ENCODE measurements at regions not wholly inside any gene's neighbourhood (a gene's known extent, or its start where the extent isn't known, plus 50 kb on each side); places are given as distances from the start of the nearest gene placed in this dataset.
"Not testable (repeated sequence)": the region's sequence is repeated elsewhere in the genome, so short reads cannot be mapped to it uniquely, and the experiment has no call there.

DNA sequence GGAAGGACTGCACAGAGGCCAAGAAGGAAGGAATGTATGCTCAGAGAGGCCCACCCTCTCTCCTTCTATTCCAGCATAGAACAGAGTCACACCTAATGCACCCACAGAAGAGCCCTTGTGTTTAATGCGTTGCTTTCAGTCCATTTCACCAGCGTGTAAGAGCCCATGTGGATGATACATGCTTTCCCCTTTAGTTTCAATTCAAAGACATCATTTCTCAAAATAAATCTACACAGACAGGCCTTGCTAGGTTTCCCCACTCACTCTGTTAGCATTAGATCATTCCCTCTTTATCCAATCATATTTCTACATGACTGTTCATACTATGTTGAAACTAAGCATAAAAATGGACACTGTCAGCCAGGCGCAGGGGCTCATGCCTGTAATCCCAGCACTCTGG, 331.5 kb downstream of the CEP170 start:
- H3K27me3 ChIP-seq (ENCODE audit: control insufficient read depth, insufficient read depth, low read length) = not testable (repeated sequence)
- no CpG with 5 or more reads among the region's 3 CpGs for WGBS (ENCODE audit: insufficient coverage, low lambda C conversion rate)

DNA sequence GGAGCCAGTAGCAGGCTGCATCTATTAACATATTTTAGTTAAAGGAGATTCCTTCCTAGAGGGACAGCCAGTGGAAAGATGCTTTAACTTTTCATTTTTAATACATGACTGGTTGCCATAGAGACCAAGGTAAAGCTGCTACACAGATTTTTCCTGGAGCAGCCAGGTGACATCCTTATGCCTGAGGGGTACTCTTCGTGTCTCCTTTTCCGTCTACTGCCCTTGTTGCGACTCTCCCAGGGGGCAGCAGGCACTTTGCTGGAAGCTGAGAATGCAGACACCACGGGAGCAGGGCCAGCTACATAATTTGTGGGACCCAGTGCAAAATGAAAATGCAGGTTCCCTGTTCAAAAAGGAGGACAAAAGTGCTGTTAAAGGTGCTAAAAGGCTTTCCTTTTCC, 340.4 kb downstream of the CEP170 start:
- WGBS (ENCODE audit: insufficient coverage, low lambda C conversion rate) = no CpG with 5 or more reads among the region's 4 CpGs
- not testable (repeated sequence) for H3K4me1 ChIP-seq (ENCODE audit: control insufficient read depth, insufficient read depth, low read length); H3K27me3 ChIP-seq (ENCODE audit: control insufficient read depth, insufficient read depth, low read length); H3K27ac ChIP-seq (ENCODE audit: low read length); DNase-seq; H3K9me3 ChIP-seq (ENCODE audit: control insufficient read depth, low read depth, low read length); H3K36me3 ChIP-seq (ENCODE audit: control insufficient read depth, insufficient read depth, low read length); H3K4me3 ChIP-seq (ENCODE audit: low read length)

More for the DNA sequence above, 331.5 kb downstream of the CEP170 start:
- H3K27ac ChIP-seq (ENCODE audit: low read length); H3K9me3 ChIP-seq (ENCODE audit: control insufficient read depth, low read depth, low read length); DNase-seq; H3K4me3 ChIP-seq (ENCODE audit: low read length); H3K36me3 ChIP-seq (ENCODE audit: control insufficient read depth, insufficient read depth, low read length); H3K4me1 ChIP-seq (ENCODE audit: control insufficient read depth, insufficient read depth, low read length): not testable (repeated sequence)

DNA sequence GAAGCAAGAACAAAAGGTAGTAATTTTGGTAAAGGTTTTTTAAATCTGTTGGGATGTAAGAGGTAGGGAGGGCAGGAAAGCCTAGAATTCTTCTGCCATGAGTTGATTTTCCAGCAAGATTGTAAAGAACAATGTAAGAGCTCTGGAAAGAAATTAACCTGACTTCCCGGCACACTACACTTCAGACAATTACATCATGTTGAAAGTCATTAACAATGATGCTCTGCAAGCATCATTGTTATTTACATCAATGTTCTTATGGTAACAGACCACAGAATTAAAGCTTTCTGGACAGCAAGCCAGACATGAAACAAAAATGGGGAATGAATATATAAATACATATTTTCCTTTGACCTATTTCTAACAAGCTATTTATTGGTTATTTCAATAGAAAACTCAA, 342.2 kb downstream of the CEP170 start:
- H3K4me3 ChIP-seq (ENCODE audit: low read length); H3K4me1 ChIP-seq (ENCODE audit: control insufficient read depth, insufficient read depth, low read length); DNase-seq; H3K27me3 ChIP-seq (ENCODE audit: control insufficient read depth, insufficient read depth, low read length); H3K27ac ChIP-seq (ENCODE audit: low read length); H3K36me3 ChIP-seq (ENCODE audit: control insufficient read depth, insufficient read depth, low read length); H3K9me3 ChIP-seq (ENCODE audit: control insufficient read depth, low read depth, low read length): not testable (repeated sequence)
- WGBS (ENCODE audit: insufficient coverage, low lambda C conversion rate) = no CpG with 5 or more reads among the region's 1 CpG

DNA sequence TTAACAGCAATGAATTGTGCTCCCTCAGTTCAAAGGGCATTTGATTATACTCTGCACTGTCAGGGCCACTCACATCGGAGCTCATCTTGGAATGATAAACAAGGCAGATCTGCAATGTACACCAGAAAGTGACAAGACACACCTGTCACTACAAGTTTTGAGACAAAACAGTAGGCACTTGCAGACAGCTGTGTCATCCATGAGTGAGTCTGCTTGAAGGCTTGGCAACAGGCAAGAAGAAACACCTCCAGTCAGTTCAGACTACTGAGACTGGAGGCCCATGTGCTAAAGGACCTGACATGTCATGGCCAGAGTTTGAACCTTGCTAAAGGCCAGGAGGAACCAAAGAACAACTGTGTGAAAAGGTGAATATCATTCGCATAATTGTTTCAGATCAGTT, 354.5 kb downstream of the CEP170 start:
- H3K27me3 ChIP-seq (ENCODE audit: control insufficient read depth, insufficient read depth, low read length); H3K36me3 ChIP-seq (ENCODE audit: control insufficient read depth, insufficient read depth, low read length); H3K4me3 ChIP-seq (ENCODE audit: low read length); DNase-seq; H3K4me1 ChIP-seq (ENCODE audit: control insufficient read depth, insufficient read depth, low read length); H3K9me3 ChIP-seq (ENCODE audit: control insufficient read depth, low read depth, low read length); H3K27ac ChIP-seq (ENCODE audit: low read length): not testable (repeated sequence)
- WGBS (ENCODE audit: insufficient coverage, low lambda C conversion rate) = no CpG with 5 or more reads among the region's 2 CpGs

DNA sequence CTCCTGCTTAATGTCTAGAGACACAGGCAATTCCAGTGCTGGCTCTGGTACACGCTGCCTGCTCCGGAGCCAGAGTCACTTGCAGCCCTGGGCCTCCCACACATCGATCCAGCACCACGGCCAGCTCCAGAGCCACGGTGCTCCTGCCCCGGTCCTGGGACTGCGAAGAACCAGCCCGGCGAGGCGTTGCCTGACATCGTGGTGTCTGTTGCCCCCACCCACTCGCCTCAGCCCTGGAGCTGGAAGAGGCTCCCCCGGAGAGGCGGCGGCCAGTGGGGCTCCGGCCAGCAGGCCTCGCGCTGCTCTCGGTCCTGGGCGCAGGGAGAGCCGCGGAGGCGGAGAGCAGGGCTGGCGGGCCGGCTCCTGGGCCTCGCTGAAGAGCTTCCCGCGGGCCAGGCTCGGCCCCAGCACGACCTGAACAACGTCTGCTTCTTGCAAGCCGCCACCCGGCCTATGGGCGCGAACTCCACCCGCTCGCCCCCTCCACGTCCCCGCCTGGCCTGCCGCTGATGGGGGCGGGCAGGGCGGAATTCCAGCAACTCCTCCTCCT, 364.8 kb downstream of the CEP170 start:
- DNase-seq = no peak
- Histone ChIP-seq H3K27me3 (ENCODE audit: control insufficient read depth, insufficient read depth, low read length) (no peaks in the 10 kb centered on the region), H3K4me1 (ENCODE audit: control insufficient read depth, insufficient read depth, low read length) (no peaks in the 10 kb centered on the region), H3K4me3 (ENCODE audit: low read length) (no peak overlapping the region), H3K27ac (ENCODE audit: low read length) (no peak overlapping the region), H3K9me3 (ENCODE audit: control insufficient read depth, low read depth, low read length) (peaks cover 3% of the 10 kb centered on the region), H3K36me3 (ENCODE audit: control insufficient read depth, insufficient read depth, low read length) (no peaks in the 10 kb centered on the region)
- no CpG with 5 or more reads among the region's 42 CpGs for WGBS (ENCODE audit: insufficient coverage, low lambda C conversion rate)

DNA sequence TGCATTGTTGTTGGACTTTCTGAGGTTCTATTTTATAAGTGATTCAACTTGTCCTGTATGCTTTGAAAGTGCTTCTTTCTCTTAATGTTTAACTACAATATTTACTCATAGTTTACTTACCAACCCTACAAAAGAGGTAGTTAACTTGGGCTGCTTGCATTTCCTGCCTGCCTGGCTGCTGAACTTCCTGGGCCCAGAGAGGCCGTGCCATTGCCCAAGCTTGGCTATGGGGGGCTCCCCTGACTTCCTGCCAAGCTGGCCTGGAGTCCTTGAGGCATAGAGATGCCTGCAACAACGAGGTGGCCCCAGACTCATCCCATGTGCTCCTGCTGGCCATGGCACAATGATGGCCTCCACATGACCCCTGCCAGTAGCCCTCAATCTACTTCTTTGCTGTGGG, 361.6 kb upstream of the PLD5 start:
- Histone ChIP-seq H3K27ac (ENCODE audit: low read length) (no peak overlapping the region), H3K27me3 (ENCODE audit: control insufficient read depth, insufficient read depth, low read length) (no peaks in the 10 kb centered on the region), H3K36me3 (ENCODE audit: control insufficient read depth, insufficient read depth, low read length) (no peaks in the 10 kb centered on the region), H3K4me3 (ENCODE audit: low read length) (no peak overlapping the region), H3K9me3 (ENCODE audit: control insufficient read depth, low read depth, low read length) (peaks cover 3% of the 10 kb centered on the region), H3K4me1 (ENCODE audit: control insufficient read depth, insufficient read depth, low read length) (no peaks in the 10 kb centered on the region)
- peak in 1 of 2 donors; percentile 2 for DNase-seq
- no CpG with 5 or more reads among the region's 2 CpGs for WGBS (ENCODE audit: insufficient coverage, low lambda C conversion rate)

DNA sequence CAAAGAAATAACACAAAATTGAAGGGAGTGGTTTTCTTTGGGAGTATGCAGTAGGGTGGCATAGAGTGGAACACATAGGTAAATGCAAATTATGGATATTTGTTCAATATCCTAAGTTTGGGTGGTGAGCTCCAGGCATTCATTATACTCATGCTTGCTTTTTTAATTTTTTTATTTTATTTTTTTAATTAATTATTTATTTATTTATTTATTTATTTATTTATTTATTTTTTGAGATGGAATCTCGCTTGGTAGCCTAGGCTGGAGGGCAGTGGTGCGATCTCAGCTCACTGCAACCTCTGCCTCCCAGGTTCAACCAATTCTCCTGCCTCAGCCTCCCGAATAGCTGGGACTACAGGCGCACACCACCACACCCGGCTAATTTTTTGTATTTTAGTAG, 355.5 kb upstream of the PLD5 start:
- H3K4me3 ChIP-seq (ENCODE audit: low read length); H3K4me1 ChIP-seq (ENCODE audit: control insufficient read depth, insufficient read depth, low read length); DNase-seq; H3K9me3 ChIP-seq (ENCODE audit: control insufficient read depth, low read depth, low read length); H3K27me3 ChIP-seq (ENCODE audit: control insufficient read depth, insufficient read depth, low read length); H3K27ac ChIP-seq (ENCODE audit: low read length); H3K36me3 ChIP-seq (ENCODE audit: control insufficient read depth, insufficient read depth, low read length): not testable (repeated sequence)
- WGBS (ENCODE audit: insufficient coverage, low lambda C conversion rate) = no CpG with 5 or more reads among the region's 5 CpGs

DNA sequence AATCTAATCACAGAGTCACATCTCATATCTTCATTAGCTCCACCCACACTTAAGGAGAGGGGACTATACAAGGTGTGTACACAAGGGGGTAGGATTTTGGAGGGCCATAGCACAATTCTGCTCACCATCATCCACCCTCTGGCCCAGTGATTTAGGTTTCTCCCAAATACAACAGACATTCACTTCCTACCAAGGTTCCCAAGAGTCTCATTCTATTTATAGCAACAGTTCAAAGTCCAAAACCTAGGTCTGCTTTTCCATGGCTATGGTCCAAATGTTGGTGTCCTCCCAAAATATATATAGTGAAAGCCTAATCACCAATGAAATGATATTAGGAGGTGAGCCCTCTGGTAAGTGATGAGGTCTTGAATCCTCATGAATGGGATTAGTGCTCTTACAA, 353.2 kb upstream of the PLD5 start:
- Histone ChIP-seq H3K36me3 (ENCODE audit: control insufficient read depth, insufficient read depth, low read length) (no peaks in the 10 kb centered on the region), H3K9me3 (ENCODE audit: control insufficient read depth, low read depth, low read length) (no peaks in the 10 kb centered on the region), H3K27ac (ENCODE audit: low read length) (no peak overlapping the region), H3K4me3 (ENCODE audit: low read length) (no peak overlapping the region), H3K4me1 (ENCODE audit: control insufficient read depth, insufficient read depth, low read length) (no peaks in the 10 kb centered on the region), H3K27me3 (ENCODE audit: control insufficient read depth, insufficient read depth, low read length) (no peaks in the 10 kb centered on the region)
- no peak for DNase-seq

DNA sequence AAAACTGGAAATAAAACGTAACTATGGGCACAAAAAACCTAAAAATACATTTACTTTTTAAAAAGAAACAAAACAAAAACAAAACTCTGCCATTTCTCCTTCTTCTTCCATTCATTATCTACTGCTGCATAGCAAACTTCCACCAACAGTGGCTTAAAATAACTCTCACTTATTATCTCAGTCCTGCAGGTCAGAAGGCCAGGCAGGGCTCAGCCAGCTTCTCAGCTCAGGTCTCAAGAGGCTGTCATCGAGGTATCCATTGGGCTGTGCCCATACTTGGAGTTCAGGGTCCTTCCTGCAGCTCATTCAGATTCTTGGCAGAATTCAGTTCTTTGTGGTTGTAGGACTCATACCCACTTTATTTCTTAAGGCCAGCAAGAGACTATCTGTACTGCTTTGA, 352.7 kb upstream of the PLD5 start:
- WGBS (ENCODE audit: insufficient coverage, low lambda C conversion rate) = 63% methylated on average over 1 of the region's 2 CpGs

DNA sequence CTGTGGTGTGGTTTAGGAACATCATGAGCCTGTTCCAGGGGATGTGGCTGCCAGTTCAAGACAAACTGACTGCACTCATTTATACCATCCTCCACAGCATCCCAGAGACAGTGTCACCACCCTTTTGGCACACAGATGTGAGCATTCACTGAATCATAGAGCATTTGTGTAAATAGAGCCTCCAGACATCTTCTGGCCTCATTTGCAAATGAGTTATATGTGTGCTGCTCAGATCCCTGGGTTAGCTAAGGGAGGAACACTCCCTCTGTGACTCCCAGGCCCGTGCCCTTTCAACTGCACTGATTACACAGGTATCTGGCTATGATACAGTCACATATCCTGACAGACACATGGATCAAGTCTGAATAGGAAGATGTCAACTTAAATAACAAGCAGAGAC, 351.5 kb upstream of the PLD5 start:
- no peaks in the 10 kb centered on the region for H3K36me3 ChIP-seq (ENCODE audit: control insufficient read depth, insufficient read depth, low read length)
- H3K9me3 ChIP-seq (ENCODE audit: control insufficient read depth, low read depth, low read length) = no peaks in the 10 kb centered on the region
- no peak overlapping the region for H3K27ac ChIP-seq (ENCODE audit: low read length)
- WGBS (ENCODE audit: insufficient coverage, low lambda C conversion rate) = no CpG with 5 or more reads among the region's 1 CpG
- no peaks in the 10 kb centered on the region for H3K4me1 ChIP-seq (ENCODE audit: control insufficient read depth, insufficient read depth, low read length)
- no peaks in the 10 kb centered on the region for H3K27me3 ChIP-seq (ENCODE audit: control insufficient read depth, insufficient read depth, low read length)
- H3K4me3 ChIP-seq (ENCODE audit: low read length) = no peak overlapping the region
- no peak for DNase-seq

More for the DNA sequence above, 352.7 kb upstream of the PLD5 start:
- Histone ChIP-seq H3K4me1 (ENCODE audit: control insufficient read depth, insufficient read depth, low read length) (no peaks in the 10 kb centered on the region), H3K27me3 (ENCODE audit: control insufficient read depth, insufficient read depth, low read length) (no peaks in the 10 kb centered on the region), H3K36me3 (ENCODE audit: control insufficient read depth, insufficient read depth, low read length) (no peaks in the 10 kb centered on the region), H3K9me3 (ENCODE audit: control insufficient read depth, low read depth, low read length) (no peaks in the 10 kb centered on the region), H3K4me3 (ENCODE audit: low read length) (no peak overlapping the region), H3K27ac (ENCODE audit: low read length) (no peak overlapping the region)
- DNase-seq = no peak

DNA sequence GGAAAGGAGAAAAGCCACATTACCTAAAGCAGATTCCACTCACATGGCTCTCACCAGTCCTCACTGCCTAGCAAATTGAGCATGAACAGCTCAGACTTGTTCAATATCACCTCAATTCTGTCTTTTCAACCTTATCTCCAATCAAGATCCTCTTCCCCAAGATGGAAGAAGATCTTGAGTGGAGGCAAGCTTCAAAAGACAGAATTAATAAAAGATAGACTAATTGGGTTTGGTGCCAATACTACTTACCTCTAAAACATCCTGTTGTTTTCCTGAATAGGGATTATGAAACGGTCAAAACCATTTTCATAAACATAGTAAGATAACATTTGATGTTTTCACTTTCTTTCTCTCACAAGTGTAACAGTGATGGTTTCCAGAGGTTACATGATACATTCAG, 349.2 kb upstream of the PLD5 start:
- no peak overlapping the region for H3K27ac ChIP-seq (ENCODE audit: low read length)
- H3K9me3 ChIP-seq (ENCODE audit: control insufficient read depth, low read depth, low read length) = no peaks in the 10 kb centered on the region
- DNase-seq = no peak
- H3K4me3 ChIP-seq (ENCODE audit: low read length) = no peak overlapping the region
- no peaks in the 10 kb centered on the region for H3K27me3 ChIP-seq (ENCODE audit: control insufficient read depth, insufficient read depth, low read length)
- no peaks in the 10 kb centered on the region for H3K36me3 ChIP-seq (ENCODE audit: control insufficient read depth, insufficient read depth, low read length)
- no peaks in the 10 kb centered on the region for H3K4me1 ChIP-seq (ENCODE audit: control insufficient read depth, insufficient read depth, low read length)
- no CpG with 5 or more reads among the region's 1 CpG for WGBS (ENCODE audit: insufficient coverage, low lambda C conversion rate)
